Loucy (cell line): ENCODE measurements at regions not wholly inside any gene's neighbourhood (a gene's known extent, or its start where the extent isn't known, plus 50 kb on each side); places are given as distances from the start of the nearest gene placed in this dataset.

Source experiments
- H2AFZ ChIP-seq: fragments of 200-600 bp; sonication (generic); 2 replicates; pipeline ENCODE4 v1.6.0; 2016; ENCODE audit warnings: antibody characterized with exemption, mild to moderate bottlenecking, low read length, moderate library complexity
- H3F3A ChIP-seq: fragments of 200-600 bp; 2 replicates; pipeline ENCODE4 v1.6.0; 2016; ENCODE audit warnings: antibody characterized with exemption, low read depth, mild to moderate bottlenecking
- H3K27me3 ChIP-seq: fragments of 200-600 bp; sonication (generic); 2 replicates; pipeline ENCODE4 v1.6.1; 2014; ENCODE audit warnings: low read length, mild to moderate bottlenecking; ENCODE audit not compliant: insufficient read depth, poor library complexity, severe bottlenecking
- H3K36me3 ChIP-seq: fragments of 200-600 bp; sonication (generic); 2 replicates; pipeline ENCODE4 v1.6.1; 2016; ENCODE audit warnings: low read length; ENCODE audit not compliant: insufficient read depth
- H3K4me1 ChIP-seq: fragments of 200-600 bp; sonication (generic); 2 replicates; pipeline ENCODE4 v1.5.1; 2014; ENCODE audit warnings: low read length, mild to moderate bottlenecking; ENCODE audit not compliant: insufficient read depth, poor library complexity, severe bottlenecking
- H3K4me2 ChIP-seq: fragments of 200-600 bp; sonication (generic); 2 replicates; pipeline ENCODE4 v1.6.0; 2014; ENCODE audit warnings: antibody characterized with exemption, low read length, low read depth, mild to moderate bottlenecking; ENCODE audit not compliant: poor library complexity, severe bottlenecking
- H3K4me3 ChIP-seq: fragments of 200-600 bp; sonication (generic); 2 replicates; pipeline ENCODE4 v1.5.1; 2014; ENCODE audit warnings: low read length, mild to moderate bottlenecking, mixed read lengths; ENCODE audit not compliant: poor library complexity, severe bottlenecking
- H3K79me2 ChIP-seq: fragments of 200-600 bp; sonication (generic); 2 replicates; pipeline ENCODE4 v1.6.1; 2014; ENCODE audit warnings: low read length; ENCODE audit not compliant: insufficient read depth
- H3K9ac ChIP-seq: fragments of 200-600 bp; sonication (generic); 2 replicates; pipeline ENCODE4 v1.6.0; 2014; ENCODE audit warnings: mild to moderate bottlenecking, low read depth, low read length, moderate library complexity; ENCODE audit not compliant: poor library complexity, severe bottlenecking
- H3K9me2 ChIP-seq: fragments of 200-600 bp; sonication (generic); replicated peaks from 2 replicates; pipeline ENCODE4 v1.6.1; 2016; ENCODE audit warnings: low read depth, low read length, mixed read lengths
- H3K9me3 ChIP-seq: fragments of 200-600 bp; sonication (generic); 2 replicates; pipeline ENCODE4 v1.6.1; 2014; ENCODE audit warnings: mild to moderate bottlenecking, antibody characterized with exemption, low read length, low read depth; ENCODE audit not compliant: insufficient read depth
- H4K20me1 ChIP-seq: fragments of 200-600 bp; sonication (generic); 2 replicates; pipeline ENCODE4 v1.6.0; 2014; ENCODE audit warnings: antibody characterized with exemption, low read length, mild to moderate bottlenecking; ENCODE audit not compliant: insufficient read depth, poor library complexity, severe bottlenecking
- CTCF ChIP-seq: fragments of 200-600 bp; sonication (generic); conservative IDR thresholded peaks from 2 replicates; pipeline ENCODE4 v1.5.1; 2014; ENCODE audit warnings: mild to moderate bottlenecking, antibody characterized with exemption, low read length
- EZH2phosphoT487 ChIP-seq: fragments of 200-600 bp; IDR thresholded peaks from 2 replicates; pipeline ENCODE4 v1.6.1; 2018; ENCODE audit warnings: antibody characterized with exemption, mild to moderate bottlenecking, moderate library complexity, borderline replicate concordance

GRCh38 chr6:139758209-139758611 lies 383.8 kb upstream of the CITED2 start:
- Histone ChIP-seq H3K9ac (no peak overlapping the region), H4K20me1 (no peaks in the 10 kb centered on the region), H3K36me3 (no peaks in the 10 kb centered on the region), H3K9me2 (no peaks in the 10 kb centered on the region), H3K4me1 (no peaks in the 10 kb centered on the region), H2AFZ (no peak overlapping the region), H3K27me3 (no peaks in the 10 kb centered on the region), H3K4me2 (no peak overlapping the region), H3K9me3 (no peaks in the 10 kb centered on the region), H3F3A (no peaks in the 10 kb centered on the region), H3K79me2 (no peaks in the 10 kb centered on the region), H3K4me3 (no peak overlapping the region)
- no peak for TF ChIP-seq EZH2phosphoT487
- TF ChIP-seq CTCF, result no peak

GRCh38 chr6:139757784-139758183 lies 383.3 kb upstream of the CITED2 start:
- Histone ChIP-seq H3K36me3 (no peaks in the 10 kb centered on the region), H3F3A (no peaks in the 10 kb centered on the region), H3K27me3 (no peaks in the 10 kb centered on the region), H3K9me3 (no peaks in the 10 kb centered on the region), H3K9ac (no peak overlapping the region), H3K4me2 (no peak overlapping the region), H3K4me3 (no peak overlapping the region), H3K9me2 (no peaks in the 10 kb centered on the region), H4K20me1 (no peaks in the 10 kb centered on the region), H2AFZ (no peak overlapping the region), H3K79me2 (no peaks in the 10 kb centered on the region), H3K4me1 (no peaks in the 10 kb centered on the region)
- TF ChIP-seq EZH2phosphoT487 (no peak), CTCF (no peak)

- Histone ChIP-seq H3K36me3 (no peaks in the 10 kb centered on the region), H2AFZ (no peak overlapping the region)
- TF ChIP-seq CTCF (no peak), EZH2phosphoT487 (no peak)
These were observed 381.9 kb upstream of the CITED2 start for GRCh38 chr6:139756381-139756780.

More at GRCh38 chr6:139756381-139756780, 381.9 kb upstream of the CITED2 start:
- H3K9me3 ChIP-seq, result no peaks in the 10 kb centered on the region
- H3K79me2 ChIP-seq, result no peaks in the 10 kb centered on the region
- no peaks in the 10 kb centered on the region for H3F3A ChIP-seq
- no peaks in the 10 kb centered on the region for H3K27me3 ChIP-seq
- no peaks in the 10 kb centered on the region for H3K9me2 ChIP-seq
- H3K4me3 ChIP-seq, result no peak overlapping the region
- H3K4me1 ChIP-seq, result no peaks in the 10 kb centered on the region
- no peaks in the 10 kb centered on the region for H4K20me1 ChIP-seq
- H3K9ac ChIP-seq, result no peak overlapping the region
- H3K4me2 ChIP-seq, result no peak overlapping the region
